ENCODE measurements at regions not wholly inside any gene's neighbourhood (a gene's known extent, or its start where the extent isn't known, plus 50 kb on each side); places are given as distances from the start of the nearest gene placed in this dataset.

DNA sequence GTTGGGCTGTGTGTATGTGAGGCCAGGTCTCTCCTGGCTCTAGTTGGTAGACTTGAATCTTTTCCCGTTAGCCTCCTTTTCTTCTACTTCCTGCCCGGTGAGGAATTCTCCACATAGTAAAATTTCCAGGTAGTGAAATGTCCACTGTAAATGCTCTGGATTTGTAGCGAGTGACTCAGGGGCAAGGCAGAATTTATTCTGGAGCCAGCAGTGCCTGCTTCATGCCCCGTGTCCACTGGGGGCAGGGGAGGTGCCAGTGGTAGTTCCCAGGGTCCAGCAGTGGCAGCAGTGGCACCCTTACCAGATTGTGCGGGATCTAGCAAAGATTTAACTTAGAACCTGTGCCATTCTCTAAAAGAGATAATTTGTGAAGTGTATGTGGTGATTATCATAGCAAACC is 74.5 kb upstream of the USP24 start:
- ATAC-seq, result no peak
- Mint-ChIP-seq H3K9me3 (no peaks in the 10 kb centered on the region), H3K27me3 (peaks cover 7% of the 10 kb centered on the region), H3K27ac (no peak overlapping the region), H3K4me1 (peaks cover 17% of the 10 kb centered on the region), H3K4me3 (no peak overlapping the region)
- no peak for DNase-seq

DNA sequence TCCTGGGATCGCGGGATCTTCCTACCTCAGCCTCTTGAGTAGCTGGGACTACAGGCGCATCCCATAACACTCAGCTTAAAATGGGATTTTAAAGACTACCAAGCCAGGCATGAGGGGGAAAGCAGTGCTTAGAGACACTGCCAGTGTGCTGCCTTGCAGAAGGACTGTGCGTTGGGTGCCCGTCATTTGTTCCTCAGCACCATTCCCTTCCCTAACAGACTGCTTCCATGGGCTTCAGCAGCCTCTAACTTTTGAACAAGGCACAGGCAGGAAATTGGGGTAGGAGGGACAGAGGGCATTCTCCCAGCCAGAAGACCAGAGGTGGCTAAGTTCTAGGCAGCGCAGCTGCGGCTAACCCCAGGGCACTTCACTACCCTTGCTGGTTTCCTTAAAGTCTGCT is 73.9 kb upstream of the USP24 start:
- H3K9me3 Mint-ChIP-seq, result no peaks in the 10 kb centered on the region
- peak overlapping the region in 1 of 2 donors; percentile 66 for H3K27ac Mint-ChIP-seq
- DNase-seq (no peak), ATAC-seq (no peak)
- H3K27me3 Mint-ChIP-seq, result peaks cover 7% of the 10 kb centered on the region
- H3K4me3 Mint-ChIP-seq, result no peak overlapping the region
- H3K4me1 Mint-ChIP-seq, result peaks cover 17% of the 10 kb centered on the region

DNA sequence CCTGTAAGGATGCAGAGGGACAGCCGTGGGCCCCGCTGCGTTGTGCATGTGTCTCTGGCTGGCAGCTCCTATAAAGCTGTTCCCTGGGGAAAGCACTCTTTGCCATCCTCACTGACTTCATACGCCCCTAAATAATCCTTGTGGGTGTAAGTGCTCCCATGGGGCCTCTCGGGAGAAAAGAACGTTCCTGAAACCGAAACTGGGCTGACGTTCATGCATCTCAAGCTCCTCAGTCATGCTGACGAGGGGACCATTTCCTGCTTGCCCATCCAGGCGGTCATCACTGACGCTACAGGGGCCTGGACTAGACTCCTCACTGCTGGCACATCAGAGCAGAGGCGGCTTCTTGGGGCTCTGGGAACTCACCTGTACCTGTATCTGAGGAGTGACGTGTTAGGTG is 73.1 kb upstream of the USP24 start:
- peaks cover 17% of the 10 kb centered on the region for H3K4me1 Mint-ChIP-seq
- ATAC-seq (no peak), DNase-seq (no peak)
- H3K9me3 Mint-ChIP-seq, result no peaks in the 10 kb centered on the region
- H3K27ac Mint-ChIP-seq, result peak overlapping the region in 1 of 2 donors; percentile 74
- peaks cover 7% of the 10 kb centered on the region for H3K27me3 Mint-ChIP-seq
- no peak overlapping the region for H3K4me3 Mint-ChIP-seq

DNA sequence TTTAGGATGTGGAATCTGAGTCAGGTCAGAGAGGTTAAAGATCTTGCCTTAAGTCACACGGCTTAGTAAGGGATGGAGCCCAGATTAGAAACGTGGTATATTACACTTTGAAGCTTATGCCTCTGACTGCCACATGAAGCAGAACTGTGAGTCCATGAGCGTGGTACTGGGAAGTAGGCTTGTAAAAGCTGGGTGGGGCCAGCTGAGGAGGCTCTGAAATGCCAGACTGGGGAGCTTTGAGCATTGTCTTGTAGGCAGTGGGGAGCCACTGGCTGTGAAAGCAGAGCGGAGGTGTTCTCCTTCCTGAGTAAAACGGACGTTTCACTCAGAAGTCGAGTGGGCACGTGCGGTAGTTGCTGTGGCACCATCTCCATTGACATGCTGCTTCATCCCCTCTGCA is 72.6 kb upstream of the USP24 start:
- Mint-ChIP-seq H3K4me3 (no peak overlapping the region), H3K27me3 (peaks cover 6% of the 10 kb centered on the region), H3K9me3 (no peaks in the 10 kb centered on the region), H3K4me1 (peaks cover 17% of the 10 kb centered on the region), H3K27ac (peak overlapping the region in 1 of 2 donors; percentile 21)
- DNase-seq (no peak), ATAC-seq (peak; percentile 48)

DNA sequence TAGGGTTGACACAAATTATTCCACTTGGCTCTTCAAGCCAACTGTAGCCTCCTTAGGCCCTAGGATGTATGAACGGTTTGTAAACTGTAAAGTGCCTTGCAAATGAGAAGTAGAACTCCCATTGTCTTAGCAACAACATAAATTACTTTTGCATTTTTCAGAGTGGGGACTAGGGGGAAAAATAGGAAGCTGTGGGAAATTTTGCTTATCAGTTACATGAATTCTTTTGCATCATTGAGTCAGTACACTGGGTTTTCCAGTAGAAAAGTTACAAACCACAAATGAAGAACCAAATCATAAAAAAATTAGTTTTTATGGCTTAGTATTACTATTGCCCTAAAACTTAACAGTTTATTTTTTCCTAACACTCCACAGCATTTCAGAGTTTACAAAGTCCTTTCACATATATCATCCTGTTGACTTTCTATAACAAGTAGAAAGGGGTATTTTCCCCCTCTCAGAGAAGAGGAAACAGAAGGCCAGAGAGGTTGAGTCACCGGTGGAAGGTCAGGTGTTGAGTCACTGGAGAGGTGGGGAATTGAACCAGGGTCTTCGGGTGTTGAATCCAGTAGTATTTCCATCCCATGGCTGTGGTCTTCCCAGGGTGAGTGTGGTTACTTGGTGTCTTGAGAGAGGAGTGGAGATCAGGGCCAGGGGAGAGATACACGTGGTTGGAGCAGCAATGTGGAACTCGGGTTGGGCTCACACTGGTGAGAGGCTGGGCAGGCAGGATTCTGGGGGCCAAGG is 71.9 kb upstream of the USP24 start:
- Mint-ChIP-seq H3K4me1 (peaks cover 17% of the 10 kb centered on the region), H3K27ac (peak overlapping the region in 1 of 2 donors; percentile 21), H3K9me3 (no peaks in the 10 kb centered on the region), H3K27me3 (no peaks in the 10 kb centered on the region), H3K4me3 (no peak overlapping the region)
- peak; percentile 88 for ATAC-seq
- peak in 1 of 2 donors; percentile 28 for DNase-seq

DNA sequence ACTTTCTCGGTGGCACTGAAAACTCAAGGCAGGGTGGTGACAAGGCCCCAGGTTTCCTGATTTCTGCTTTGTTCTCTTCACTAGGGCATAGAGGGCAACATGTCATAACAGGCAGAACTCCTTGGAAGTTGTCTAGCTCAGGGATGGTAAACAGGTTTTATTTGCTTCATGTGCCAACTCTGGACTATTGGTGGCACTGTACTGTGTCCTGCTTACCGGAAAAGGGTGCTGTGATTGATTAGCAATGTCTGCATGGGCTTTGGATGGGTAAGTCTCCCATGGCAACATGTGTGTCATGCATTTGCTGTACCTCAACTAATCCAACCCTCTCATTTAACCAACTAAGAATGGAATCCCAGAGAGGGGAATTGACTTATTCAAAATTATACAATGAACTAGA is 70.7 kb upstream of the USP24 start:
- no peak overlapping the region for H3K27ac Mint-ChIP-seq
- no peak overlapping the region for H3K4me3 Mint-ChIP-seq

DNA sequence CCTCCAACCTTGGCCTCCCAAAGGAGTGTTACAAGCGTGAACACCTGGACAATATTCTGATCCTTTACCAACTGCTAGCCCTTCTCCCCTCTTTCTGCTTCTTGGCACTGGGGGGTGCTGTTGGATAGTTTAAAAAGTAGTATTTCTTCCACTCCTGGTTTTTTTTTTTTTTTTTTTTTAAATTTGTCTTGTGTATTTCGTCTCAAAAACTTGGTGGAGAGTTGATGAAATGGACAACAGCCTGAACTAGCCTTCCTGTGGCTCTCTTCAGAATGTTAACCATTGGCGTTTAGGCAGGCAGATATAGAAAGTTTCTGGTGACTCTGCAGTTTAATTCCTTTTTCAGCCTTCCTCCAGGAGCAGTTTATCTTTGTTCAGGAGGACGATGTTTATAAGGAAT is 69.7 kb upstream of the USP24 start:
- no peaks in the 10 kb centered on the region for H3K27me3 Mint-ChIP-seq
- peaks cover 17% of the 10 kb centered on the region for H3K4me1 Mint-ChIP-seq
- no peak overlapping the region for H3K4me3 Mint-ChIP-seq
- H3K27ac Mint-ChIP-seq, result peak overlapping the region in 1 of 2 donors; percentile 5
- H3K9me3 Mint-ChIP-seq, result no peaks in the 10 kb centered on the region
- ATAC-seq, result no peak
- no peak for DNase-seq

More for the DNA sequence above, 70.7 kb upstream of the USP24 start:
- ATAC-seq, result no peak
- H3K4me1 Mint-ChIP-seq, result peaks cover 17% of the 10 kb centered on the region
- H3K9me3 Mint-ChIP-seq, result no peaks in the 10 kb centered on the region
- no peak for DNase-seq
- H3K27me3 Mint-ChIP-seq, result no peaks in the 10 kb centered on the region

DNA sequence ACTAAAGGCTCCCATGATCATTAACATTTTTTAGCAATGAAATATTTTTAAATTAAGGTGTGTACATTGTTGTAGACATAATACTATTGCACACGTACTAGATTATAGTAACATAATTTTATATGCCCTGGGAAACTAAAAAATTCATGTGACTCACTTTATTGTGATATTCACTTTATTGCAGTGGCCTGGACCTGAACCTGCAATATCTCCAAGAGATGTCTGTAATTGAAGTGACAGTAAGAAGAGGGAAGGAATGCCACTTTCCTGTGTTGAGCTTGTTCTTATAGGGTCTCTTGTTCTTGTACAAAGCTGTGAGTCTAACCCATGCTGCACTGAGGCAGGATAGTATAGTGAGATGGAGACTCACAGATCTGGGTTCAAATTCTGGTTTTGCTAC is 66.9 kb upstream of the USP24 start:
- H3K4me3 Mint-ChIP-seq, result no peak overlapping the region
- ATAC-seq (no peak), DNase-seq (no peak)
- H3K27me3 Mint-ChIP-seq, result no peaks in the 10 kb centered on the region
- no peaks in the 10 kb centered on the region for H3K9me3 Mint-ChIP-seq
- peaks cover 22% of the 10 kb centered on the region for H3K4me1 Mint-ChIP-seq
- H3K27ac Mint-ChIP-seq, result no peak overlapping the region

DNA sequence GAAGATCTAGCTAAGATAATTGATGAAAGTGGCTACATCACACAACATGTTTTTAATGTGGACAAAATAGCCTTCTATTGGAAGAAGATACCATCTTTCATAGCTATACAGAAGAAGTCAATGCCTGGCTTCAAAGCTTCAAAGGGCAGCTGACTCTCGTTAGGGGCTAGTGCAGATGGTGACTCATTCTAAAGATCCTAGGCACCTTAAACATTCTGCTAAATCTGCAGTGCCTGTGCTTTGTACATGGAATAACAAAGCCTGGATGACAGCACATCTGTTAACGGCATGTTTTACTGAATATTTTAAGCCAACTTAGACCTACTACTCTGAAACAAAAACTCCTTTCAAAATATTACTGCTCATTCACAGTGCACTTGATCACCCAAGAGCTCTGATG is 65.6 kb upstream of the USP24 start:
- no peak overlapping the region for H3K4me3 Mint-ChIP-seq
- no peak overlapping the region for H3K27ac Mint-ChIP-seq
- no peaks in the 10 kb centered on the region for H3K27me3 Mint-ChIP-seq
- DNase-seq (no peak), ATAC-seq (no peak)
- H3K9me3 Mint-ChIP-seq, result no peaks in the 10 kb centered on the region
- H3K4me1 Mint-ChIP-seq, result peaks cover 21% of the 10 kb centered on the region

DNA sequence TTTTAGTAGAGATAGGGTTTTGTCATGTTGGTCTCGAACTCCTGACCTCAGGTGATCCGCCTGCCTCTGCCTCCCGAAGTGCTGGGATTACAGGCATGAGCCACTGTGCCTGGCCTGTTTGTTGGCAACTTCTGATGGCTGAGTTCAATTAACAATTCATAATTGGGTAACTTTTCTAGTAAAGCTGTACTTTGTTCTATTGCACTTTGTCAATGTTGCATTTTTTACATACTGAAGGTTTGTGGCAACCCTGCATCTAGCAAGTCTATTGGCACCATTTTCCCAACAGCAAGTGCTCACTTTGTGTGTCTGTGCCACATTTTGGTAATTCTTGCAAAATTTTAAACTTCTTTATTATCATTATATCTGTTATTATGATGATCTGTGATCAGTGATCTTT is 64.5 kb upstream of the USP24 start:
- H3K4me3 Mint-ChIP-seq, result no peak overlapping the region
- H3K9me3 Mint-ChIP-seq, result no peaks in the 10 kb centered on the region
- H3K27me3 Mint-ChIP-seq, result no peaks in the 10 kb centered on the region
- no peak for DNase-seq
- ATAC-seq, result no peak
- no peak overlapping the region for H3K27ac Mint-ChIP-seq
- H3K4me1 Mint-ChIP-seq, result peaks cover 25% of the 10 kb centered on the region

DNA sequence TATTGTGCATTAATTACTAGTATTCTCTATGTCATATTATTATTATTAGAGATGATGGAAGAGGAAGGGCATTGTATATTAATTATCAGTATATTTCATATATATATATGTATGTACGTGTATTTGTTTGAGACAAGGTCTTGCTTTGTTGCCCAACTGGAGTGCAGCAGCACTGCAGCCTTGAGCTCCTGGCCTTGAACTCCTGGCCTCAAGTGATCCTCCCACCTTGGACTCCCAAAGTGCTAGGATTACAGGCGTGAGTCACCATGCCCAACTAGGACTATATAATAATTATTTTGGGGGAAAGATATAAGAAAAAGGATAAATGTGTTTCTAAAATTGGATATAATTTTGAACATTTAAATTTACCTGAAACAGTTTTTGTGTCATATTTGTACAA is 63.2 kb upstream of the USP24 start:
- Mint-ChIP-seq H3K27me3 (no peaks in the 10 kb centered on the region), H3K27ac (no peak overlapping the region), H3K4me3 (no peak overlapping the region), H3K9me3 (no peaks in the 10 kb centered on the region), H3K4me1 (peaks cover 34% of the 10 kb centered on the region)
- ATAC-seq (no peak), DNase-seq (no peak)

DNA sequence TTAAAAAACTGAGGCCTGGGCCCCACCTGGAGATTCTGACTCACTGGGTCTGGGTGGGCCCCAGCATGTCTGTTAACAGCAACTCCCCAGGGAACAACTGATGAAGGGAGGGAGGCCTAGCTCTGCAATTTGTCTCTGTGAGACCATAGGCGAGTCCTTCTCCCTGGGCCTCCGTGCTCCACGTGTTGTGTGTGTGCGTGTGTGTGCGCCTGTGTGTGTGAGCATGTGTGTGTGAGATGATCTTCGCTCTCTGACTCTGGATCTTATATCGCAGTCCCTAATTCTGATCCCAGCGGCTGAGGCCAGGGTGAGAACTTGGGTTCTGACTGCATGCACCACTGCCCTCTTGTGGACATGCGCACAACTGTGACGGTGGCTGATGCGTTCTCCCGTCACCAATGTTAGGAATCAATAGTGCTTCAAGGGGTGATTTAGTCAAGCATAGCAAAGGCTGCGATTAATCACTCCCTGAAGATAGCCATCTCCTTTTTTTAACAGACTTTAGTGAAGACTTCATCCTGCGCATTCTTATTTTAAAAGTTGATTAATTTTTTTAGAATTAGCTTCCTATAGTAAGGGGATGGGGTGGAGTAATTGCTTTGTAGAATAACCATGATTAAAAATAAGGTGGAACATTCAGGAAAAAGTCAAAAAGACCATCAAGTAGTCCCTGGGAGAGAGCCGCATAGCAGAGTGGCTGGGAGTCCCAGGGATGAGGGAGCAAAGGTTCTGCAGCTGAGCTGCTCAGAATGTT is 62.4 kb upstream of the USP24 start:
- DNase-seq, result peak; percentile 72 to 82
- H3K9me3 Mint-ChIP-seq, result no peaks in the 10 kb centered on the region
- peak overlapping the region; percentile 44 to 59 for H3K4me3 Mint-ChIP-seq
- H3K4me1 Mint-ChIP-seq, result peaks cover 42% of the 10 kb centered on the region
- H3K27me3 Mint-ChIP-seq, result no peaks in the 10 kb centered on the region
- peak overlapping the region; percentile 51 to 70 for H3K27ac Mint-ChIP-seq
- peak; percentile 95 for ATAC-seq

DNA sequence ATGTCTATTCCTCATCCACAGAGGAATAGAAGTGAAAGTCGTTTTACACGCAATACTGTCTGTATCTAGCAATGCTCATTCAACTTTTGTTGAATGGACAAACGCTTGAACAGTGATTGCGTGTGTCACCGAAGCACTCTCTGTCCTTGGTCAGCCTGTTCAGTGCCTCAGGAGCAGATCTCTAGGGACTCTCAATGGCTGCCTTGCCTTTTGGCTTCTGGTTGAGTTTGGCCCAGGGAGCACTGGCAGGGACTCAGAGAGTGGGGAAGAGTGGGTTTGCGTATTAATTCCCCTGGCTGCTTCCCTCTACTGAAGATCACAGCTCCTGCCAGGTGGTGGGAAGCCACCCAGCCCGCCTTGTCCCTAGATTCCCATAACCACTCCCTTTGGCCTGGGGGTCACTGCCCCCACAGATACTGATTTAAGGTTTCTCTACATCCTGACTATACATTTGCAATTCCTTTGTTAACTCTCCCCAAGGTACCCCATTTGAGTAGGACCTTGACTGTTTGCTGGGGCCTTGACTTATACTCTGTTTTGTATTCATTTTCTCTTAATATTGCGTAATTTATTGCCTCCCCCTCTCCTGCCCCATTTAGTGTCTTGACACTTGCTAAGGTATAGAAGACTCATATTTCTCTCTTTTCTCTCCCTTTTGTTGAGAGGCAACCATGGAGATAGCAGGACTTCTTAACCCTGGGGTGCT is 61.7 kb upstream of the USP24 start:
- peak overlapping the region; percentile 51 to 70 for H3K27ac Mint-ChIP-seq
- peaks cover 44% of the 10 kb centered on the region for H3K4me1 Mint-ChIP-seq
- no peaks in the 10 kb centered on the region for H3K9me3 Mint-ChIP-seq
- DNase-seq (no peak), ATAC-seq (no peak)
- H3K27me3 Mint-ChIP-seq, result no peaks in the 10 kb centered on the region
- no peak overlapping the region for H3K4me3 Mint-ChIP-seq

DNA sequence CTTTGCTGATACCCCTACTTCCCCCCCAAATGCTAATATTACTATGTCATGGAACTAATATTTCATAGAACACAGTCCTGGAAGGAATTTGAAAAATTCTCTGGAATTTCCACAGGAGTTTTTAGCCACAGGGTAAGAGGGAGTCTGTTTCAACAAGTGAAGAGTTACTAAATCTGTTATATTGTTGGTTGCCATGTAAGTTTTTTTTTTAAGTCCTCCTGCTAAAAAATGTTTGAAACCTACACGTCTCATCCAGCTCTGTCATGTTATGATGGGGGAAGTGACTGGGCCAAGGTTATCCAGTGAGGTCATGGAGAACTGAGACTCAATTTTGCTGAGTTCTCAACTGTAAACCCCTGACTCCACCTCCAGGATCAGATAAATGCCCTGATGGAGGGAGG is 60.8 kb upstream of the USP24 start:
- H3K27me3 Mint-ChIP-seq, result no peaks in the 10 kb centered on the region
- DNase-seq, result no peak
- H3K9me3 Mint-ChIP-seq, result no peaks in the 10 kb centered on the region
- no peak for ATAC-seq
- H3K27ac Mint-ChIP-seq, result no peak overlapping the region
- H3K4me3 Mint-ChIP-seq, result no peak overlapping the region
- peaks cover 44% of the 10 kb centered on the region for H3K4me1 Mint-ChIP-seq

DNA sequence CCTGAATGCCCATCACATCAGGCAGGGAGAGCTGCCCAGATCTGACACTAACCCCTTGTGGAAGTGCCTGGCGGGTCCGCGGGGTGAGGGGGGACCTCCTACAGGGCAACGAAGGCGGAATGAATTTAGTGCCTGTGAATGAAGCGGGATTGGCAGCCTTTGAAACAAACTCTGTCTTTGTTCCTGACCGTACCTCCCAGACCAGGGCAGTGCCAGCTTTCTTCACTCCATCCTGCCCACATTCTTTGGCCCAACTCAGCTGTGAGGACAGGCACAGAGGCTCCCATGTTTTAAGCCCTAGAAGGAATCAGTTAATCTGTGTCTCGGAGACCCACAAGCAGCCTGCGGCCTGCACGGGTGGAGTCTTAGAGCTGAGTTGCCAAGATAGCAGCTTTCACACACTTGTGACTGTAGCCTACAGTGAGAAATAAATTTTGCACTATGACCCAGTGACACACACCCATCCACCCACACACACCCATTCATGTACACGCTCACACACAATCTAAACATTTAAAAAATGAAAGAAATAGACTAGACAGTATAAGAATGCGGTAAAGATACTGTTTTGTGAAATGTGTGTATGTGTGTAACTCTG is 60.1 kb upstream of the USP24 start:
- H3K9me3 Mint-ChIP-seq, result no peaks in the 10 kb centered on the region
- peaks cover 44% of the 10 kb centered on the region for H3K4me1 Mint-ChIP-seq
- no peak for DNase-seq
- H3K27me3 Mint-ChIP-seq, result no peaks in the 10 kb centered on the region
- H3K4me3 Mint-ChIP-seq, result no peak overlapping the region
- no peak overlapping the region for H3K27ac Mint-ChIP-seq
- no peak for ATAC-seq

DNA sequence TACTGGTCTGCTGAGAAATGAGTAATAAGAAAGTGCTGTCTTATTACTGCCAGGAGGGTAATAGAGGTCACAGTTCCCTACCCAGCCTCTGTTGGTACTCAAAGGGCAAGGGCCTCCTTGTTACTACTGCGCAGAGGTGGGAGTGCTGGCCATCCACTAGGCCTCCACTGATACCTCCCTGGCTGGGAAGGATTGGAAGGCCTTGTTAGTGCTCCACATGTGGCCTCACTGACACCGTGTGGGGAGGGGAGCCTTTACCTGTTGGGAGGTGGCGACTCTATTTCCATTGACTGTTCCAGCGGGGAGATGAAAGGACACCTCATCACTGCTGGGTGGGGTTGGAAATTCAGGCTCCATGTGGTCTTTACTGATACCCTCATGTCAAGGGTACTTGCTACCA is 57.8 kb upstream of the USP24 start:
- DNase-seq (no peak), ATAC-seq (peak; percentile 42)
- no peaks in the 10 kb centered on the region for H3K9me3 Mint-ChIP-seq
- H3K4me3 Mint-ChIP-seq, result no peak overlapping the region
- H3K27ac Mint-ChIP-seq, result peak overlapping the region in 1 of 2 donors; percentile 43
- H3K27me3 Mint-ChIP-seq, result no peaks in the 10 kb centered on the region
- peaks cover 39% of the 10 kb centered on the region for H3K4me1 Mint-ChIP-seq
